GM21526 (cell line): ENCODE measurements at regions not wholly inside any gene's neighbourhood (a gene's known extent, or its start where the extent isn't known, plus 50 kb on each side); places are given as distances from the start of the nearest gene placed in this dataset.
"Not testable (repeated sequence)": the region's sequence is repeated elsewhere in the genome, so short reads cannot be mapped to it uniquely, and the experiment has no call there.

Experiments used
- ATAC-seq: cut with Tn5 transposase; IDR thresholded peaks from one replicate; pipeline ENCODE4 v1.9.1; 2021; ENCODE audit warnings: moderate library complexity; ENCODE audit not compliant: unreplicated experiment, low FRiP score

GRCh38 chr3:193800138-193801043 lies 207.4 kb downstream of the OPA1 start:
- ATAC-seq = no peak

- no peak for ATAC-seq
Measured at GRCh38 chr3:193801097-193801496, 208.1 kb downstream of the OPA1 start.

- no peak for ATAC-seq
Measured at GRCh38 chr3:193803288-193803687, 210.3 kb downstream of the OPA1 start.

GRCh38 chr3:193805448-193805847 lies 212.4 kb downstream of the OPA1 start:
- no peak for ATAC-seq

DNA sequence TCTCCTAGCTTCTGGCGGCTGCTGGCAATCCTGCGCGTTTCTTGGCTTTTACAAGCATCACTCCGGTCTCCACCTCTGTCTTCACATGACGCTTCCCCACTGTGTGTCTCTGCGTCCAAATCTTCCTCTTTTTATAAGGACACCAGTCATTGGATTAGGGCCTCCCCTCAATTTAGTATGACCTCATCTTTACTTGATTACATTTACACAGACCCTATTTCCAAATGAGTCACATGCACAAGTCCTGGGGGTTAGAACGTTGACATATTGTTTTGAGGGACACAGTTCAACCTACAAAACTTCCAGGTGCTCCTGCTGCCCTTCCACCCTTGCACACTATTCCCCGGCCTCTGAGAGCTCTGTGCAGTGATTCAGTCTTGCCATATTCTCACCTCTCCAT lies 215.3 kb downstream of the OPA1 start:
- no peak for ATAC-seq

DNA sequence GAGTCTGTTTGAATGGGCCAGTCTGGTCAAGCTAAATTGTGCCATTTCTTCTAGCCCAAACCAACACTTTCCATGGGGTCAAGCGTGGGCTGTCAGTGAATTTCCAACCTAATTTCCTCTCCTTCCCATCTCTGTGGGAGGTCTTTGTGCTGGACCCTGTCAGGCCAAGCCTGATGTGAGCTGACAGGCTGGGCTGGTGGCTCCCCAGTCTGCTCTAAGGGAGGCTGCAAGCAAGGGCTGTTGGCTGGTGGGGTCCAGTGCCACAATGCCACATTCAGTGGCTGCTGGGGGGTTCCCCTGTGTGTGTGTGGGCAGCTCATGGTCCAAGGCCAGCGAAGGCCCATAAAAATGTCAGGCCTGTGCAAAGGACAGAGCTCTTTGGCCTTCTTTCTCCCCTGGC lies 216.1 kb downstream of the OPA1 start:
- ATAC-seq = no peak

DNA sequence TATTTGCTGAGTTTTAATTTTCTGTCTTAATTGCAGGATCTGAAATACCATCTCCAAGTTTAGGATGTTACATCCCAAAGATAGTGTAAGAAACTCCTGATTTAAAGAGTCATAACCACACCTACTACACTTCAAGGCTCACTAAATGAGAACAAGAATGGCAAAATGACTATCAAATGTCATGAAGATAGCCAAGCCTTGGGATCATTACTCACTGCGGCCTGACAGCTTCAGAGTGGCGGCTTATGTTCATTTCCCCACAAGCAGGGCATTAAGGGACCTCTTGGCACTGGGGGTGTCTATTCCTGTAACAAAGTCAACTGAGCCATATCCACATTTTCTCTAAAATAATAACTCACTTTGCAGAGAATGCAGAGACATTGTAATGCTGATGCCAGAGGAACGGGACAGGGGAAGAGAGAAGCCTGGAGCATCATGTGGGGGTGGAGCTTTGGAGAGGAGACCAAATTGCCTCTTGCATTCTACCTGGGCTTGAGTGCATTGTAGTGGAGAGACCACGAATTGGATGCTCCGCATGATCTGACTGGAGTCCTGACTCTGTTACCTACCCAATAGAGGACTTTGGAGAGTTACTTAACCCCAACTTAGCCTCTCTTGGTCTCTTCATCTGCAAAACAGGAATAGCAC lies 219.2 kb downstream of the OPA1 start:
- ATAC-seq = no peak

- no peak for ATAC-seq
Measured at GRCh38 chr3:193812791-193813500, 219.9 kb downstream of the OPA1 start.

DNA sequence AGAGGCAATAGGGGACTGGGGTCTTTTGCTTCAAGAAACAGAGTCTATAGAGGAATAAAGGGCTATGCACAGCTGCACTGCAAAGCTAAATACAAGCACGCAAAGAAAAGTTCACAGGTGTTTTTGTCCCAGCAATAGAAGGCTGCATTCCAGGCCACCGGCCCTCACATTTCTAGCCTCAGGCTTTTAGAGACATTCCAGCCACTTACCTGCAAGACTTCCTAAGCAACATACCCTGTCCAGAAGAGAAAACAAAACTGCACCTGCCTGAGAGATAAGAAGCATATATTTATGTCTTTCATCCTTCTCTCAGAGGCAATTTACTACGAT lies 220.5 kb downstream of the OPA1 start:
- no peak for ATAC-seq

GRCh38 chr3:193814166-193814892 lies 221.3 kb downstream of the OPA1 start:
- no peak for ATAC-seq

GRCh38 chr3:193815246-193816027 lies 222.4 kb downstream of the OPA1 start:
- no peak for ATAC-seq

- no peak for ATAC-seq
Measured at GRCh38 chr3:193816028-193816395, 223.0 kb downstream of the OPA1 start.

- no peak for ATAC-seq
Measured at GRCh38 chr3:193816656-193817311, 223.8 kb downstream of the OPA1 start.

- no peak for ATAC-seq
Measured at GRCh38 chr3:193819117-193820010, 226.4 kb downstream of the OPA1 start.

DNA sequence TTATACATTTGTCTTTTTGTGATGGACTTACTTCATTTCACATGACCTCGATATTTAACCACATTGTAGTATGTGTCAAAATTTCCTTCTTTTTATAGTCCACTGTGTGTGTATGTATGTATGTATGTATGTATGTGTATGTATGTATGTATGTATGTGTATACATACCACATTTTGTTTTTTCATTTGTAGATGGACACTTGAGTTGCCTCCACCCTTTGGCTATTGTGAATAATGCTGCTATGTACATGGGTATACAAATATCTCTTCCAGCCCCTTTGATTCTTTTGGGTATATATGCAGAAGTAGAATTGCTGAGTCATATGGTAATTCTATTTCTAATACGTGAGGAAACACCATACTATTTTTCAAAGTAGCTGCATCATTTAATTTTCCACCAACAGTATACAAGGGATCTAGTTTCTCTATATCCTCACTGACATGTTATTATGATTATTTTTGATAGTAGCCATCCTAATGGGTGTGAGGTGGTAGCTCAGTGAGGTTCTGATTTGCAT lies 228.2 kb downstream of the OPA1 start:
- no peak for ATAC-seq

- no peak for ATAC-seq
Measured at GRCh38 chr3:193822492-193823212, 229.6 kb downstream of the OPA1 start.

DNA sequence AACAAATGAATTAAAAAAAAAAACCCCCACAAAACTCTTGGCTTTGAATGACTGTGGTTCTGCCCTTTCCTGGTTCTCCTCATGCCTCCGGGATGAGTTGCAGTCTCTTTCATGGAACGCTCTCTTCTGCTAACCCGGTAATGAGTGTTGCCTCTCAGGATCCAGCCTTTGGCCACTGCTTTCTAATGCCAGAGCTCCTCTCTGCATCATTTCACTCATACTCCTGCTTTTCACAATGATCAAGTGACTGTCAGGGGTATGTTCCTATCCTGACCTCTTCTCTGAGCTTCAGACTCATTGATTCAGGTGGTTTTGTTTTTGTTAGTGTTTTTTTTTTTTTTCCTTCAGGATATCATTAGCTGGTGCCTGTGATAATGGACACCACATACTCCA lies 230.2 kb downstream of the OPA1 start:
- not testable (repeated sequence) for ATAC-seq

- ATAC-seq = no peak
Measured at GRCh38 chr3:193824365-193824764, 231.4 kb downstream of the OPA1 start.
